Neural cell (in vitro differentiated cells): ENCODE measurements at regions not wholly inside any gene's neighbourhood (a gene's known extent, or its start where the extent isn't known, plus 50 kb on each side); places are given as distances from the start of the nearest gene placed in this dataset.

Experiments
- H2AFZ ChIP-seq: fragments of 200-600, 300-800 bp; sonication (generic), shearing (Covaris generic); 2 replicates; pipeline ENCODE4 v1.6.0; 2014; ENCODE audit warnings: low read depth, mild to moderate bottlenecking, antibody characterized with exemption, low read length, moderate library complexity
- H3F3A ChIP-seq: fragments of 200-600 bp; shearing (Covaris generic); 2 replicates; pipeline ENCODE4 v1.6.1; 2016; ENCODE audit warnings: mild to moderate bottlenecking, moderate library complexity, mixed read lengths, antibody characterized with exemption, low read length; ENCODE audit not compliant: insufficient read depth, poor library complexity, severe bottlenecking
- H3K27ac ChIP-seq: fragments of 200-600, 300-800 bp; sonication (generic), shearing (Covaris generic); 2 replicates; pipeline ENCODE4 v1.5.1; 2014; ENCODE audit warnings: mild to moderate bottlenecking, low read length, moderate library complexity
- H3K27me3 ChIP-seq: fragments of 300-800, 200-600 bp; sonication (generic), shearing (Covaris generic); 2 replicates; pipeline ENCODE4 v1.6.0; 2014; ENCODE audit warnings: mild to moderate bottlenecking, low read depth, low read length, moderate library complexity; ENCODE audit not compliant: insufficient read depth
- H3K36me3 ChIP-seq: fragments of 300-800, 200-600 bp; sonication (generic), shearing (Covaris generic); 2 replicates; pipeline ENCODE4 v1.5.1; 2014; ENCODE audit warnings: mild to moderate bottlenecking, antibody characterized with exemption, low read length, moderate library complexity; ENCODE audit not compliant: insufficient read depth
- H3K4me2 ChIP-seq: fragments of 300-800, 200-600 bp; sonication (generic), shearing (Covaris generic); 2 replicates; pipeline ENCODE4 v1.6.0; 2014; ENCODE audit warnings: mild to moderate bottlenecking, low read length
- H3K4me3 ChIP-seq: fragments of 300-800, 200-600 bp; sonication (generic), shearing (Covaris generic); 2 replicates; pipeline ENCODE4 v1.5.1; 2014; ENCODE audit warnings: mild to moderate bottlenecking, low read length, moderate library complexity
- H3K79me2 ChIP-seq: fragments of 200-600 bp; shearing (Covaris generic); replicated peaks from 2 replicates; pipeline ENCODE4 v1.6.0; 2014; ENCODE audit warnings: mild to moderate bottlenecking, low read length, moderate library complexity; ENCODE audit not compliant: insufficient read depth
- H3K9ac ChIP-seq: fragments of 300-800, 200-600 bp; sonication (generic), shearing (Covaris generic); 2 replicates; pipeline ENCODE4 v1.6.1; 2016; ENCODE audit warnings: mild to moderate bottlenecking, low read length, mixed read lengths
- H3K9me2 ChIP-seq: fragments of 200-600 bp; shearing (Covaris generic); 2 replicates; pipeline ENCODE4 v1.6.1; 2016; ENCODE audit warnings: mild to moderate bottlenecking, low read length, mixed read lengths; ENCODE audit not compliant: insufficient read depth
- H3K9me3 ChIP-seq: fragments of 200-600, 300-800 bp; sonication (generic), shearing (Covaris generic); 2 replicates; pipeline ENCODE4 v1.6.1; 2016; ENCODE audit warnings: mild to moderate bottlenecking, mixed run types, low read length, moderate library complexity, mixed read lengths
- H4K20me1 ChIP-seq: fragments of 200-600 bp; shearing (Covaris generic); 2 replicates; pipeline ENCODE4 v1.6.1; 2016; ENCODE audit warnings: mild to moderate bottlenecking, mixed run types; ENCODE audit not compliant: insufficient read depth
- EP300 ChIP-seq: fragments of 450-650 bp; conservative IDR thresholded peaks from 2 replicates; pipeline ENCODE4 v1.6.1; 2014; ENCODE audit warnings: antibody characterized with exemption, mild to moderate bottlenecking, moderate library complexity; ENCODE audit not compliant: poor library complexity, severe bottlenecking
- EZH2 ChIP-seq: fragments of 200-600, 300-800 bp; shearing (Covaris generic), sonication (generic); IDR thresholded peaks from 2 replicates; pipeline ENCODE4 v1.6.1; 2014; ENCODE audit warnings: antibody characterized with exemption, low read length, borderline replicate concordance, mild to moderate bottlenecking; ENCODE audit not compliant: insufficient read depth, poor library complexity, severe bottlenecking
- MXI1 ChIP-seq: fragments of 450-650 bp; conservative IDR thresholded peaks from 2 replicates; pipeline ENCODE4 v1.6.1; 2014; ENCODE audit warnings: antibody characterized with exemption, mild to moderate bottlenecking; ENCODE audit not compliant: poor library complexity, severe bottlenecking
- POLR2AphosphoS5 ChIP-seq: IDR thresholded peaks from 2 replicates; pipeline ENCODE4 v1.6.1; 2012
- RAD21 ChIP-seq: fragments of 450-650 bp; conservative IDR thresholded peaks from 2 replicates; pipeline ENCODE4 v1.6.1; 2014; ENCODE audit warnings: antibody characterized with exemption, mild to moderate bottlenecking, moderate library complexity
- REST ChIP-seq: IDR thresholded peaks from 2 replicates; pipeline ENCODE4 v1.6.1; 2012; ENCODE audit warnings: borderline replicate concordance
- SMC3 ChIP-seq: fragments of 450-650 bp; conservative IDR thresholded peaks from 2 replicates; pipeline ENCODE4 v1.6.1; 2014; ENCODE audit warnings: antibody characterized with exemption, mild to moderate bottlenecking, moderate library complexity; ENCODE audit not compliant: poor library complexity
- TAF1 ChIP-seq: IDR thresholded peaks from 2 replicates; pipeline ENCODE4 v1.6.1; 2012; ENCODE audit warnings: low read depth
- TF ChIP-seq, protein P1 (sequence below): fragments of 450-650 bp; IDR thresholded peaks from 2 replicates; pipeline ENCODE4 v1.5.1; 2014; ENCODE audit warnings: antibody characterized with exemption, mild to moderate bottlenecking, moderate library complexity; ENCODE audit not compliant: poor library complexity, severe bottlenecking

- Histone ChIP-seq H3K9ac (no peak overlapping the region), H3K27me3 (no peaks in the 10 kb centered on the region), H2AFZ (no peak overlapping the region), H3K79me2 (no peaks in the 10 kb centered on the region), H3K9me2 (no peaks in the 10 kb centered on the region), H4K20me1 (no peaks in the 10 kb centered on the region), H3K27ac (no peak overlapping the region), H3K36me3 (no peaks in the 10 kb centered on the region), H3K4me3 (no peak overlapping the region), H3F3A (no peaks in the 10 kb centered on the region), H3K4me2 (no peak overlapping the region), H3K9me3 (no peaks in the 10 kb centered on the region)
- TF ChIP-seq, protein P1, sequence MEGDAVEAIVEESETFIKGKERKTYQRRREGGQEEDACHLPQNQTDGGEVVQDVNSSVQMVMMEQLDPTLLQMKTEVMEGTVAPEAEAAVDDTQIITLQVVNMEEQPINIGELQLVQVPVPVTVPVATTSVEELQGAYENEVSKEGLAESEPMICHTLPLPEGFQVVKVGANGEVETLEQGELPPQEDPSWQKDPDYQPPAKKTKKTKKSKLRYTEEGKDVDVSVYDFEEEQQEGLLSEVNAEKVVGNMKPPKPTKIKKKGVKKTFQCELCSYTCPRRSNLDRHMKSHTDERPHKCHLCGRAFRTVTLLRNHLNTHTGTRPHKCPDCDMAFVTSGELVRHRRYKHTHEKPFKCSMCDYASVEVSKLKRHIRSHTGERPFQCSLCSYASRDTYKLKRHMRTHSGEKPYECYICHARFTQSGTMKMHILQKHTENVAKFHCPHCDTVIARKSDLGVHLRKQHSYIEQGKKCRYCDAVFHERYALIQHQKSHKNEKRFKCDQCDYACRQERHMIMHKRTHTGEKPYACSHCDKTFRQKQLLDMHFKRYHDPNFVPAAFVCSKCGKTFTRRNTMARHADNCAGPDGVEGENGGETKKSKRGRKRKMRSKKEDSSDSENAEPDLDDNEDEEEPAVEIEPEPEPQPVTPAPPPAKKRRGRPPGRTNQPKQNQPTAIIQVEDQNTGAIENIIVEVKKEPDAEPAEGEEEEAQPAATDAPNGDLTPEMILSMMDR = no peak
- TF ChIP-seq EP300 (no peak), MXI1 (no peak), RAD21 (no peak), POLR2AphosphoS5 (no peak), SMC3 (no peak)
Measured at GRCh38 chr6:137646484-137646883, 152.3 kb upstream of the OLIG3 start.

DNA sequence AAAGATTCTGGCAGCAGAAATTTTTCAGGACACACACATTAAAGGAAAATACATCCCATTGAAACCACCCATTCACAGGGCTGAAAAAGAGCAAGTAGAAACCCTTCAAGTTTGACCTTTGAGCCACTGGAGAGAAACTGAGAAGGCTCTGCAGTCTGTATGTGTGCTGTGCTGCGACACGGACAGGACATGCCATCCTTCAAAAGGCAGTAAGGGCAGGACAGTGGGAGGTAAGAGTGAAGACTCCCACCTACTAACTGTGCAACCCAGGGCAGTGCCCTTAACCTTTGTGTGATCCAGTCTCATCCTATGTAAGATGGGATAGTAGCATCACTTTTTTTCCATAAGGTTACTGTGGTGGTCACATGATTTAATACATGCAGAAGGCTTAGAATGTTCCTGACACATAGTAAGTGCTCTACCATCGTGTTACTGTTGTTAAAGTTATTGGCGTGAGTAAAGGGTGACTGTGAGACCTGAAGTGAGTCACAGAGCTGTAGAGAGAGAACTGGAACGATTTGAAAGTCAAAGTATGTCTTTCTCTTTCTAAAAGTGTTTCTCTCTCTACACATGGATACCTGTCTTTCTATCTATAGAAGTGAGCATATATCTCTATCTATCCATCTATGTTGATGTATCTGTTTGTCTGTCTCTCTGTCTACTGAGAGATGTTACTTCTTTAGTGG is 153.7 kb upstream of the OLIG3 start:
- Histone ChIP-seq H3K36me3 (no peaks in the 10 kb centered on the region), H3K4me2 (no peak overlapping the region), H4K20me1 (no peaks in the 10 kb centered on the region), H3K9ac (no peak overlapping the region), H2AFZ (no peak overlapping the region), H3K9me3 (no peaks in the 10 kb centered on the region), H3K27ac (no peak overlapping the region), H3K79me2 (no peaks in the 10 kb centered on the region), H3K27me3 (no peaks in the 10 kb centered on the region), H3F3A (no peaks in the 10 kb centered on the region), H3K9me2 (no peaks in the 10 kb centered on the region), H3K4me3 (no peak overlapping the region)
- TF ChIP-seq POLR2AphosphoS5 (no peak), EZH2 (no peak), EP300 (no peak), SMC3 (no peak), RAD21 (no peak), TAF1 (no peak), REST (no peak), MXI1 (no peak)
- TF ChIP-seq, protein P1 = no peak
